ENCODE measurements at regions not wholly inside any gene's neighbourhood (a gene's known extent, or its start where the extent isn't known, plus 50 kb on each side); places are given as distances from the start of the nearest gene placed in this dataset.

DNA sequence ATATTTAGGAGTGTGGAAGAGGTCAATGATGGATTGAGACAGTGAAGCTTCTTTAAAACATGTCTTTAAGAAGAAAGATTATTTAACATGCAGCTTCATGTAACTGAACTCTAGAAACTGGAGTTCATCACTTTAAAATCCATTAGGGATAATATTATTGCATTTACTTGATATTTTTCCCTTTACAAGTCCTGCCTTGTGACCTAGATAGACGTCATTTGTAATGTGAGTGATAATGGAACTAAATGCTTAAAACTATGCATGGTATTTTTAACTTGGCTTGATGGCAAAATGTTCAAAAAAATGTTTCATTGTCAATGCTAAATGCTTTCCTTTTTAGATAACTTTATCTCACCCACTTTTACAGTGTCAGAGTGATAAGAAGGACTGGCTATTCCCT is 723.7 kb downstream of the RWDD3 start (continued):
- TF ChIP-seq ATF3 (IDR thresholded peaks at IDR 0.05) (no peak), RXRA (IDR thresholded peaks at IDR 0.05) (no peak), TAF1 (conservative IDR thresholded peaks at IDR 0.05) (no peak), HNF4A (conservative IDR thresholded peaks at IDR 0.05) (no peak), SP1 (IDR thresholded peaks at IDR 0.05) (no peak)

DNA sequence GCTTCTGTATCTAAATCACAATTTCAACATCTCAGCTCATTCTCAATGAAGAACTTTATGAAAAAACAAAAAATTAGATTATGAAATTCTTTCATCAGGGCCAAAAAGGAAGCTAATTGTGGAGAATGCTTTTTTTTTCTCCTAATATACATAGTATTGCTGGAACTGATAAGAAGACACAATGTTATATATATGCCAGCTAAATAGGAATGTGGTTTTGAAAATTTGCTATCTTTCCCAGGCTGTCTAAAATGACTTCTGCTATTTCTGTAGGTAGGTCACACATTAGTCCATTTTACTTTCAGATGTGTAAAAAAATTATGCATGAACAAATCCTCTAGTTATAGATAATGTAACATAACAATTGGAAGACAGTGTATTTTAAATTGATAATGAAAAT is 732.9 kb downstream of the RWDD3 start:
- H3K4me3 ChIP-seq (ENCODE audit: low read depth in 1 of 3, low read length in 3 of 3), result no peak overlapping the region
- H3K9ac ChIP-seq (ENCODE audit: low read depth in 1 of 2, low read length in 2 of 2), result no peak overlapping the region
- H3K9me3 ChIP-seq (ENCODE audit: control insufficient read depth in 4 of 4, low read length in 3 of 4), result no peaks in the 10 kb centered on the region
- no peaks in the 10 kb centered on the region for H3K4me1 ChIP-seq (ENCODE audit: control insufficient read depth in 4 of 4, insufficient read depth in 4 of 4, low read length in 3 of 4)
- DNase-seq (ENCODE audit: low spot score), result no peak
- no peak for TF ChIP-seq ATF3 (IDR thresholded peaks at IDR 0.05)
- TF ChIP-seq NR2F2 (IDR thresholded peaks at IDR 0.05), result no peak
- no peak for TF ChIP-seq EGR1 (IDR thresholded peaks at IDR 0.05; ENCODE audit: low read depth in 2 of 2)
- TF ChIP-seq FOXA1 (IDR thresholded peaks at IDR 0.05), result no peak
- no peaks in the 10 kb centered on the region for H3K36me3 ChIP-seq (ENCODE audit: control insufficient read depth in 4 of 4, insufficient read depth in 3 of 4, low read depth in 1 of 4, low read length in 3 of 4)
- no peak overlapping the region for H3K27ac ChIP-seq (ENCODE audit: low read depth in 1 of 2, low read length in 2 of 2)
- no peaks in the 10 kb centered on the region for H3K27me3 ChIP-seq (ENCODE audit: control insufficient read depth in 4 of 4, insufficient read depth in 4 of 4, low read length in 3 of 4)

DNA sequence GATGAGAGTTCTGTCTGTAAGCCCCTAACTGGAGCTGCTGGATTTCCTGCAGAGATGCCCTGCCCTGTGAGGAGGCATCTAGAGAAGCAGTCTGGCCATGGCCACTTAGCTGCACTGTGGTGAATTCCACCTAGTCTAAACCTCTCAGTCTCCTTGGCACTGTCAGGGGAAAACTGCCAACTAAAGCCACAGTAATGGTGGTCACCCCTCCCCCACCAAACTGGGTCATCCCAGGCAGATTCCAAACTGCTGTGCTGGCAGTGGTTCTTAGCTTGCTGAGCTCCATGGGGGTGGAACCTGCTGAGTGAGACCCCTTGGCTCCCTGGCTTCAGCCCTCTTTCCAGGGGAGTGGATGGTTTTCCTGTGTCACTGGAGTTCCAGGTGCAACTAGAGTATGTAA is 740.6 kb downstream of the RWDD3 start:
- no peak for DNase-seq (ENCODE audit: low spot score)
- no peak overlapping the region for H3K27ac ChIP-seq (ENCODE audit: low read depth in 1 of 2, low read length in 2 of 2)
- no peaks in the 10 kb centered on the region for H3K27me3 ChIP-seq (ENCODE audit: control insufficient read depth in 4 of 4, insufficient read depth in 4 of 4, low read length in 3 of 4)
- TF ChIP-seq SP1 (IDR thresholded peaks at IDR 0.05) (no peak), NR2F2 (IDR thresholded peaks at IDR 0.05) (no peak), YY1 (IDR thresholded peaks at IDR 0.05) (no peak), JUND (IDR thresholded peaks at IDR 0.05) (no peak), RAD21 (IDR thresholded peaks at IDR 0.05) (no peak), ATF3 (IDR thresholded peaks at IDR 0.05) (no peak), RXRA (IDR thresholded peaks at IDR 0.05) (no peak)
- TF ChIP-seq, protein P1, sequence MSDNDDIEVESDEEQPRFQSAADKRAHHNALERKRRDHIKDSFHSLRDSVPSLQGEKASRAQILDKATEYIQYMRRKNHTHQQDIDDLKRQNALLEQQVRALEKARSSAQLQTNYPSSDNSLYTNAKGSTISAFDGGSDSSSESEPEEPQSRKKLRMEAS (IDR thresholded peaks at IDR 0.05), result no peak
- no peak overlapping the region for H3K9ac ChIP-seq (ENCODE audit: low read depth in 1 of 2, low read length in 2 of 2)
- H3K36me3 ChIP-seq (ENCODE audit: control insufficient read depth in 4 of 4, insufficient read depth in 3 of 4, low read depth in 1 of 4, low read length in 3 of 4), result no peaks in the 10 kb centered on the region
- H3K4me3 ChIP-seq (ENCODE audit: low read depth in 1 of 3, low read length in 3 of 3), result no peak overlapping the region
- H3K9me3 ChIP-seq (ENCODE audit: control insufficient read depth in 4 of 4, low read length in 3 of 4), result no peaks in the 10 kb centered on the region
- H3K4me1 ChIP-seq (ENCODE audit: control insufficient read depth in 4 of 4, insufficient read depth in 4 of 4, low read length in 3 of 4), result no peaks in the 10 kb centered on the region

DNA sequence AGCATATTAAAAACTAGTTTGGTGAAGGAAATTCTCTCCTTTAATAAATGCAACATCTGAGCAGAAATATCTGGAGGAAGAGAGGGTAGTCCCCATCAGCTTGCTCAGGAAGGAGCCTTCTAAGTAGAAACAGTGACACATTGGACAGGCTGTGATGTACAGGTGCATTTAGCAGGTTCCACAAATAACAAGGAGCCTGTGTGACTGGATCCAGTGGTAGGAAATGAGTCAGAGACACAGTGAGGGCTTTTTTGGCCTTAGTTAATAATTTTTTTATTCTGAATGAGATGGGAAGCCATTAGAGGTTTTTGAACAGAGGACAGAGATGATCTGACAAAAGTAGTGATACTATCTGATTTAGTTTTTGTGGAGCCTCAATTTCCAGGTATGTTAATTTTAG is 738.9 kb upstream of the PTBP2 start:
- Histone ChIP-seq H3K27ac (ENCODE audit: low read depth in 1 of 2, low read length in 2 of 2) (no peak overlapping the region), H3K4me3 (ENCODE audit: low read depth in 1 of 3, low read length in 3 of 3) (no peak overlapping the region), H3K9ac (ENCODE audit: low read depth in 1 of 2, low read length in 2 of 2) (no peak overlapping the region), H3K9me3 (ENCODE audit: control insufficient read depth in 4 of 4, low read length in 3 of 4) (no peaks in the 10 kb centered on the region), H3K36me3 (ENCODE audit: control insufficient read depth in 4 of 4, insufficient read depth in 3 of 4, low read depth in 1 of 4, low read length in 3 of 4) (no peaks in the 10 kb centered on the region), H3K27me3 (ENCODE audit: control insufficient read depth in 4 of 4, insufficient read depth in 4 of 4, low read length in 3 of 4) (no peaks in the 10 kb centered on the region), H3K4me1 (ENCODE audit: control insufficient read depth in 4 of 4, insufficient read depth in 4 of 4, low read length in 3 of 4) (no peaks in the 10 kb centered on the region)
- TF ChIP-seq RXRA (IDR thresholded peaks at IDR 0.05), result no peak
- TF ChIP-seq, protein P1 (IDR thresholded peaks at IDR 0.05), result no peak
- DNase-seq (ENCODE audit: low spot score), result no peak

GRCh38 chr1:95983831-95984230 is 737.8 kb upstream of the PTBP2 start:
- Histone ChIP-seq H3K9ac (ENCODE audit: low read depth in 1 of 2, low read length in 2 of 2) (no peak overlapping the region), H3K36me3 (ENCODE audit: control insufficient read depth in 4 of 4, insufficient read depth in 3 of 4, low read depth in 1 of 4, low read length in 3 of 4) (no peaks in the 10 kb centered on the region), H3K27me3 (ENCODE audit: control insufficient read depth in 4 of 4, insufficient read depth in 4 of 4, low read length in 3 of 4) (no peaks in the 10 kb centered on the region), H3K4me3 (ENCODE audit: low read depth in 1 of 3, low read length in 3 of 3) (no peak overlapping the region), H3K27ac (ENCODE audit: low read depth in 1 of 2, low read length in 2 of 2) (no peak overlapping the region), H3K4me1 (ENCODE audit: control insufficient read depth in 4 of 4, insufficient read depth in 4 of 4, low read length in 3 of 4) (no peaks in the 10 kb centered on the region), H3K9me3 (ENCODE audit: control insufficient read depth in 4 of 4, low read length in 3 of 4) (no peaks in the 10 kb centered on the region)
- no peak for DNase-seq (ENCODE audit: low spot score)
- TF ChIP-seq FOXA2 (IDR thresholded peaks at IDR 0.05) (no peak), TAF1 (conservative IDR thresholded peaks at IDR 0.05) (no peak), ATF3 (IDR thresholded peaks at IDR 0.05) (no peak), ZBTB33 (IDR thresholded peaks at IDR 0.05) (no peak), HNF4G (IDR thresholded peaks at IDR 0.05) (no peak), HNF4A (conservative IDR thresholded peaks at IDR 0.05) (no peak), RXRA (IDR thresholded peaks at IDR 0.05) (no peak), YY1 (IDR thresholded peaks at IDR 0.05) (no peak), FOXA1 (IDR thresholded peaks at IDR 0.05) (no peak), NR2F2 (IDR thresholded peaks at IDR 0.05) (no peak), GABPA (IDR thresholded peaks at IDR 0.05 in 1 of 2, conservative IDR thresholded peaks at IDR 0.05 in 1 of 2) (no peak), SP1 (IDR thresholded peaks at IDR 0.05) (no peak), JUND (IDR thresholded peaks at IDR 0.05) (no peak)
- TF ChIP-seq, protein P1 (IDR thresholded peaks at IDR 0.05), result no peak

Data from liver (tissue), 6 donors.